ENCODE measurements at regions not wholly inside any gene's neighbourhood (a gene's known extent, or its start where the extent isn't known, plus 50 kb on each side); places are given as distances from the start of the nearest gene placed in this dataset.

GRCh38 chr3:72405943-72406566 is 442.2 kb downstream of the SHQ1 start:
- no peaks in the 10 kb centered on the region for H3K27me3 Mint-ChIP-seq (ENCODE audit: low read depth in 3 of 3)
- no peak overlapping the region for H3K4me3 Mint-ChIP-seq
- Histone ChIP-seq H3K27me3 (ENCODE audit: control insufficient read depth in 2 of 2, insufficient read depth in 2 of 2, low read length in 2 of 2) (no peaks in the 10 kb centered on the region), H3K9me3 (replicated peaks in 1 of 2; ENCODE audit: control insufficient read depth in 1 of 2, insufficient read depth in 1 of 2, low read length in 2 of 2) (no peaks in the 10 kb centered on the region), H3K36me3 (replicated peaks in 1 of 2; ENCODE audit: control insufficient read depth in 1 of 2, insufficient read depth in 2 of 2, low read length in 2 of 2) (no peaks in the 10 kb centered on the region), H3K79me2 (ENCODE audit: insufficient read depth, low read length) (peaks cover 100% of the 10 kb centered on the region), H3K4me3 (replicated peaks in 1 of 3; ENCODE audit: low read depth in 2 of 3, low read length in 3 of 3) (no peak overlapping the region), H4K20me1 (ENCODE audit: insufficient read depth, low read length) (peaks cover 100% of the 10 kb centered on the region), H2AFZ (ENCODE audit: insufficient read depth, low read depth, low read length, poor library complexity, severe bottlenecking) (no peak overlapping the region), H3K9ac (ENCODE audit: insufficient read depth, low read length, poor library complexity, severe bottlenecking) (no peak overlapping the region), H3K27ac (ENCODE audit: low read depth in 1 of 2, low read length in 2 of 2) (no peak overlapping the region), H3K4me2 (replicated peaks; ENCODE audit: extremely low read depth, low read length, poor library complexity, severe bottlenecking) (no peak overlapping the region), H3K4me1 (ENCODE audit: control insufficient read depth in 1 of 2, insufficient read depth in 2 of 2, low read length in 2 of 2) (peaks cover 13 to 26% of the 10 kb centered on the region in 2 donors)
- H3K4me1 Mint-ChIP-seq: peaks cover 50% of the 10 kb centered on the region
- 52% methylated on average over 5 of the region's 7 CpGs for WGBS (ENCODE audit: insufficient coverage)
- DNase-seq: no peak
- no peak for TF ChIP-seq CTCF (IDR thresholded peaks at IDR 0.05)
- no peaks in the 10 kb centered on the region for H3K9me3 Mint-ChIP-seq
- intact Hi-C loops (cut with micrococcal nuclease): no loop called here
- peaks cover 0 to 4% of the 10 kb centered on the region in 2 donors for H3K36me3 Mint-ChIP-seq
- H3K27ac Mint-ChIP-seq: no peak overlapping the region

- WGBS (ENCODE audit: insufficient coverage): 100% methylated on average over 1 of the region's 2 CpGs
- Histone ChIP-seq H3K27me3 (ENCODE audit: control insufficient read depth in 2 of 2, insufficient read depth in 2 of 2, low read length in 2 of 2) (no peaks in the 10 kb centered on the region), H3K4me2 (replicated peaks; ENCODE audit: extremely low read depth, low read length, poor library complexity, severe bottlenecking) (no peak overlapping the region), H3K9ac (ENCODE audit: insufficient read depth, low read length, poor library complexity, severe bottlenecking) (no peak overlapping the region), H3K36me3 (replicated peaks in 1 of 2; ENCODE audit: control insufficient read depth in 1 of 2, insufficient read depth in 2 of 2, low read length in 2 of 2) (no peaks in the 10 kb centered on the region), H3K9me3 (replicated peaks in 1 of 2; ENCODE audit: control insufficient read depth in 1 of 2, insufficient read depth in 1 of 2, low read length in 2 of 2) (no peaks in the 10 kb centered on the region), H3K27ac (ENCODE audit: low read depth in 1 of 2, low read length in 2 of 2) (no peak overlapping the region), H3K4me3 (replicated peaks in 1 of 3; ENCODE audit: low read depth in 2 of 3, low read length in 3 of 3) (no peak overlapping the region), H4K20me1 (ENCODE audit: insufficient read depth, low read length) (peaks cover 100% of the 10 kb centered on the region), H2AFZ (ENCODE audit: insufficient read depth, low read depth, low read length, poor library complexity, severe bottlenecking) (no peak overlapping the region), H3K4me1 (ENCODE audit: control insufficient read depth in 1 of 2, insufficient read depth in 2 of 2, low read length in 2 of 2) (no peaks in the 10 kb centered on the region), H3K79me2 (ENCODE audit: insufficient read depth, low read length) (peaks cover 100% of the 10 kb centered on the region)
- Mint-ChIP-seq H3K27ac (peak overlapping the region in 3 of 7 donors; percentile 2 to 64 (median 24)), H3K36me3 (peaks cover 3 to 11% of the 10 kb centered on the region in 2 donors), H3K4me3 (no peak overlapping the region), H3K4me1 (peaks cover 22% of the 10 kb centered on the region), H3K9me3 (no peaks in the 10 kb centered on the region), H3K27me3 (ENCODE audit: low read depth in 3 of 3) (no peaks in the 10 kb centered on the region)
- peak in 2 of 3 donors; percentile 33 to 43 for DNase-seq
- TF ChIP-seq CTCF (IDR thresholded peaks at IDR 0.05): no peak
- intact Hi-C loops (cut with micrococcal nuclease): no loop called here
These were observed 447.2 kb downstream of the SHQ1 start for GRCh38 chr3:72401005-72401545.
